Epithelial cell of proximal tubule (primary cell): ENCODE measurements at regions not wholly inside any gene's neighbourhood (a gene's known extent, or its start where the extent isn't known, plus 50 kb on each side); places are given as distances from the start of the nearest gene placed in this dataset.

Experiments
- DNase-seq: peaks from one replicate; pipeline ENCODE4 v3.0.0-alpha.2; 2011; ENCODE audit warnings: low read depth
- H3K4me3 ChIP-seq: 2 replicates; pipeline ENCODE4 v1.5.1; 2011; ENCODE audit warnings: low read depth, mild to moderate bottlenecking, low read length
- CTCF ChIP-seq: conservative IDR thresholded peaks from 2 replicates; pipeline ENCODE4 v1.5.1; 2012; ENCODE audit warnings: low read depth, mild to moderate bottlenecking, low read length

- DNase-seq = no peak
- TF ChIP-seq CTCF = no peak
- no peak overlapping the region for H3K4me3 ChIP-seq
Measured at GRCh38 chr11:92787638-92788037, 181.8 kb upstream of the MTNR1B start.

DNA sequence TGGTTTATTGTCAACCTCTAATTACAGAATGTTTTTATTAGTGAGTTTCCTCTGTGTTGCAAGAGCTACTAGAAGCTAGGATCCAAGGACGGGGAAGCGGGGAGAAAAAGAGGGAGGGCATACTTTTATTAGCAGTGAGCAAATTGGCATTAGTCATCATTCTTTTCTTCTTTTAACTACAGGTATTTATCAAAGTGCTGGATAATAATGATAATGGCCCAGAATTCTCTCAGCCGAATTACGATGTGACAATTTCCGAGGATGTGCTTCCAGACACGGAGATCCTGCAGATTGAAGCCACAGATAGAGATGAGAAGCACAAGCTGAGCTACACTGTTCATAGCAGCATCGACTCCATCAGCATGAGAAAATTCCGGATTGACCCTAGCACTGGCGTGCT, 179.7 kb upstream of the MTNR1B start:
- TF ChIP-seq CTCF = no peak

DNA sequence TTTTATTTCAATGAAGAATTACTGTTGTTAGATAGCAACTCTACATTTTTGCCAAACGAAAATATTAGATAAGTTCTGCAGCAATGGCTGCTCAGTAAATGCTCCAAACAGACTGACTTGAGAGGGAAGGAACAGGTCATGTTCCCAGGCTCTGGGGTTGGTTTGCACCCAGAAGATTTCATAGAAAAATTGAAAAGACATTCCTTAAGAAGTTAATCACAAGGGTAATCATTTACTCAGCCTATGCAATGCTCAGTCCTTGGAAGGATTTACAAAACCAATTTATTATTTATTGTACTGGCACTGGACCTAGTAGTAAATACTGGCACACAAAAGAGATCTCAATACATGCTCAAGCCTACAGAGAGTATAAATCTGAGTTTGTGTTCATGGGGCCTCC, 179.1 kb upstream of the MTNR1B start:
- TF ChIP-seq CTCF = no peak
- peak; percentile 55 for DNase-seq
- H3K4me3 ChIP-seq = no peak overlapping the region

More for the DNA sequence above, 179.7 kb upstream of the MTNR1B start:
- H3K4me3 ChIP-seq = no peak overlapping the region
- DNase-seq = no peak

GRCh38 chr11:92790926-92791616, 178.4 kb upstream of the MTNR1B start:
- TF ChIP-seq CTCF = no peak
- no peak overlapping the region for H3K4me3 ChIP-seq
- DNase-seq = no peak

GRCh38 chr11:92791886-92792285, 177.6 kb upstream of the MTNR1B start:
- no peak for TF ChIP-seq CTCF
- no peak overlapping the region for H3K4me3 ChIP-seq
- DNase-seq = no peak

GRCh38 chr11:92793189-92793588, 176.3 kb upstream of the MTNR1B start:
- TF ChIP-seq CTCF = no peak

DNA sequence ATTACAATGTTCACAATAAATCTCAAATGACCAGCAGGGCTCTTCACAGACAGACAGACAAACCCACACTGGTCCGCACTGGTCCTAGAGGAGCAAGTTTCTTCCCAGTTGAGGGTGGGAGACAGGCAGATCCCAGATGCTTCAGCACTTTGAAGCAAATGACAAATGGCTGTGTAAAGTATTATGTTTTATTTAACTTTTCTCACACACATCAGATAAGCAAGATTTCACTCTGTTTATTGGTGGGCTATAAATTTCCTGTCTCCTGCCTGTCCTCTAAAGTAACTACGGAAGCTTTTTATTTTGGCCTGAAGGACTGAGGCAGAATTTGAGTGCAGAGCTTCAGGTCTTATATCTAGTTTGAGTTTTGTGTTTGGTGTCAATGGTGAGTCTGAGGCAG, 174.7 kb upstream of the MTNR1B start:
- DNase-seq = no peak
- H3K4me3 ChIP-seq = no peak overlapping the region
- TF ChIP-seq CTCF = no peak

More at GRCh38 chr11:92793189-92793588, 176.3 kb upstream of the MTNR1B start:
- no peak overlapping the region for H3K4me3 ChIP-seq
- DNase-seq = no peak
